HFFc6 (cell line): ENCODE measurements at regions not wholly inside any gene's neighbourhood (a gene's known extent, or its start where the extent isn't known, plus 50 kb on each side); places are given as distances from the start of the nearest gene placed in this dataset.

Experiments used
- DNase-seq: peaks from one replicate; pipeline ENCODE4 v3.0.0-alpha.2; 2018
- H3K27ac Mint-ChIP-seq: 2 replicates; pipeline ENCODE4 v1.8.0; 2020; ENCODE audit warnings: mild to moderate bottlenecking, mixed read lengths
- H3K27me3 Mint-ChIP-seq: 2 replicates; pipeline ENCODE4 v1.8.0; 2021; ENCODE audit warnings: mild to moderate bottlenecking, moderate library complexity, mixed read lengths; ENCODE audit not compliant: insufficient read depth
- H3K36me3 Mint-ChIP-seq: 2 replicates; pipeline ENCODE4 v1.8.0; 2021; ENCODE audit warnings: low read depth, mixed read lengths
- H3K4me1 Mint-ChIP-seq: 2 replicates; pipeline ENCODE4 v1.8.0; 2020; ENCODE audit warnings: low read depth, mixed read lengths
- H3K4me3 Mint-ChIP-seq: 2 replicates; pipeline ENCODE4 v1.8.0; 2020; ENCODE audit warnings: mild to moderate bottlenecking, moderate library complexity, mixed read lengths
- H3K9me3 Mint-ChIP-seq: 2 replicates; pipeline ENCODE4 v1.8.0; 2020; ENCODE audit warnings: mild to moderate bottlenecking, mixed read lengths
- TF ChIP-seq, protein P1 (sequence below): fragments of 200-600 bp; sonication (generic); IDR thresholded peaks from 2 replicates; pipeline ENCODE4 v1.5.0; 2021; ENCODE audit warnings: antibody characterized with exemption, mild to moderate bottlenecking

DNA sequence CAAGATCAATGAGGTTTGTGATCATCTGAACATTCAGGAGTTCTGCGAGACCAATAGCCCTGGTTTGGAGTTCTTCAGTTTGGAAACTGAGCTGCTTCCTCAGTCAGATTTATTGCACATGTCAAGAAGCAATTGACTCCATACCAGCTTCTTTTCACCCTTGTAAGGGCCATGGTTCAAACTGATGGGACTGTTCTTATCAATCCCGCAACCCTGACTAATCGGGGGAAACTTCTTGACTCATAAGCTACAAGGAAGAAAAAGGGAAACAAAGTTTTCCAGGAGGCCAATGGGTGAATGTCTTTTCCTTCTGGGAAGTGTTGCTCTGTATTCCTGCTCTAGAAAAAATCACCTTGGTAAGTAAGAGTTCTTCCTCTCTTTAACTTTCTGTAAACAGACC is 187.9 kb downstream of the MIS18A start:
- no peak overlapping the region for H3K27ac Mint-ChIP-seq
- H3K36me3 Mint-ChIP-seq, result no peaks in the 10 kb centered on the region
- H3K27me3 Mint-ChIP-seq, result no peaks in the 10 kb centered on the region
- peaks cover 58% of the 10 kb centered on the region for H3K9me3 Mint-ChIP-seq
- TF ChIP-seq, protein P1, sequence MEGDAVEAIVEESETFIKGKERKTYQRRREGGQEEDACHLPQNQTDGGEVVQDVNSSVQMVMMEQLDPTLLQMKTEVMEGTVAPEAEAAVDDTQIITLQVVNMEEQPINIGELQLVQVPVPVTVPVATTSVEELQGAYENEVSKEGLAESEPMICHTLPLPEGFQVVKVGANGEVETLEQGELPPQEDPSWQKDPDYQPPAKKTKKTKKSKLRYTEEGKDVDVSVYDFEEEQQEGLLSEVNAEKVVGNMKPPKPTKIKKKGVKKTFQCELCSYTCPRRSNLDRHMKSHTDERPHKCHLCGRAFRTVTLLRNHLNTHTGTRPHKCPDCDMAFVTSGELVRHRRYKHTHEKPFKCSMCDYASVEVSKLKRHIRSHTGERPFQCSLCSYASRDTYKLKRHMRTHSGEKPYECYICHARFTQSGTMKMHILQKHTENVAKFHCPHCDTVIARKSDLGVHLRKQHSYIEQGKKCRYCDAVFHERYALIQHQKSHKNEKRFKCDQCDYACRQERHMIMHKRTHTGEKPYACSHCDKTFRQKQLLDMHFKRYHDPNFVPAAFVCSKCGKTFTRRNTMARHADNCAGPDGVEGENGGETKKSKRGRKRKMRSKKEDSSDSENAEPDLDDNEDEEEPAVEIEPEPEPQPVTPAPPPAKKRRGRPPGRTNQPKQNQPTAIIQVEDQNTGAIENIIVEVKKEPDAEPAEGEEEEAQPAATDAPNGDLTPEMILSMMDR, result no peak
- no peak overlapping the region for H3K4me3 Mint-ChIP-seq
- H3K4me1 Mint-ChIP-seq, result no peaks in the 10 kb centered on the region
- no peak for DNase-seq

DNA sequence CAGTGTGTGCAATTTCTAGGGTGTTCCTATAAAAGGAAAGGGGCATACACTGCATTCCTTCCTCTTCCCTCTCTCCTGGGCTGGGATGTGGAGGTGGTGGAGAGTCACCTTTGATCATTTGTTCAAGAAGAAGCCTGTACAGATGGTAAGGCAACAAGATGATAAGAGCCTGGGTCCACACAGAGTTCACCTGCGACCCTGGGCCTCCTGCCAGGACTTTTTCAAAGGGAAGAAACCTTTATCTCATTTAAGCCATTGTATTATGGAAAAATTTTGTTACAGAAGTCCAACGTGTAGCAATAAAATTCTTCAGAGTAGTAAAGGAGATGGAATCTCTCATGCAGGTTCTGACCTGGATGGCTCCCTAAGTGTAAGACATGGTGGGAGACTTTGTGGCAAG is 189.1 kb downstream of the MIS18A start:
- no peaks in the 10 kb centered on the region for H3K4me1 Mint-ChIP-seq
- H3K27me3 Mint-ChIP-seq, result no peaks in the 10 kb centered on the region
- H3K9me3 Mint-ChIP-seq, result peaks cover 60% of the 10 kb centered on the region
- no peaks in the 10 kb centered on the region for H3K36me3 Mint-ChIP-seq
- TF ChIP-seq, protein P1, result no peak
- no peak overlapping the region for H3K27ac Mint-ChIP-seq
- no peak overlapping the region for H3K4me3 Mint-ChIP-seq
- DNase-seq, result no peak

DNA sequence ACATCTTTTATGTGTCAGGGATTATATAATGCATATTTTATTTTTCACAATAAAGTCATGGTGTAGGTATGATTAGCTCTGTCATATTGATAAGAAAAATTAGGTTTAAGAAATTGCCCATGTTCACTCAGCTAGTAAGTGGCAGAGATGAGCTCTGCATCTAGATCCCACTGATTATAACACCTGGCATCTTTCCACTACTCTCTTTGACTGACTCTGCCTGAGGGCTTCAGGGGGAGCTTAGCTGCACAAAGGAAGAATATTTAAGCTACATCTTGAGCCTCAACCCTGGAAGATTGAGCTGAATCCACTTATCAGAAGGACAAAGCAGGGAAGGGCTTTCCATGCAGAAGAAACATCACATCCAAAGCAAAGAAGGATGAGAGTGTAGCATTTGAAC is 190.4 kb downstream of the MIS18A start:
- H3K36me3 Mint-ChIP-seq, result no peaks in the 10 kb centered on the region
- TF ChIP-seq, protein P1, result no peak
- H3K9me3 Mint-ChIP-seq, result peaks cover 61% of the 10 kb centered on the region
- no peaks in the 10 kb centered on the region for H3K27me3 Mint-ChIP-seq
- H3K4me1 Mint-ChIP-seq, result no peaks in the 10 kb centered on the region
- DNase-seq, result no peak
- H3K4me3 Mint-ChIP-seq, result no peak overlapping the region
- H3K27ac Mint-ChIP-seq, result no peak overlapping the region

DNA sequence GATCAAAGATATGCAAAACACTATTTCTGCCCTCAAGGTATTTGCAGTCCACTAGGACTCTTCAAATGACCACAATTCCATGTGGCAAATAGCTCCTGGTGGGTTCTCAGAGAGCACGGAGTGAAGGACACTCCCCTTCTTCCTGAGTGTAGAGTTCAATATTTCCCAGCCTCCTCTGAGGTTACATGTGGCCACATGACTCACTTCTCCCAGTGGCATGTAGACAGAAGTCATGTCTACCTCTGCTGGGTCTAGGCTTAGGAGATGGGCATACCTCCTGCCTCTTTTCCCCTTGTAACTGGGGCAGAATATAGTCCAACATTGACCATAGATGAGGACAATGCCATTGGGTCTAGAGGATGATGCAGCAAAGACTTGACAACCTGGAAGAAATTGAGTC is 191.4 kb downstream of the MIS18A start:
- peaks cover 59% of the 10 kb centered on the region for H3K9me3 Mint-ChIP-seq
- TF ChIP-seq, protein P1, result no peak
- H3K4me1 Mint-ChIP-seq, result no peaks in the 10 kb centered on the region
- H3K4me3 Mint-ChIP-seq, result no peak overlapping the region
- H3K27ac Mint-ChIP-seq, result no peak overlapping the region
- no peaks in the 10 kb centered on the region for H3K36me3 Mint-ChIP-seq
- no peaks in the 10 kb centered on the region for H3K27me3 Mint-ChIP-seq
- DNase-seq, result no peak

DNA sequence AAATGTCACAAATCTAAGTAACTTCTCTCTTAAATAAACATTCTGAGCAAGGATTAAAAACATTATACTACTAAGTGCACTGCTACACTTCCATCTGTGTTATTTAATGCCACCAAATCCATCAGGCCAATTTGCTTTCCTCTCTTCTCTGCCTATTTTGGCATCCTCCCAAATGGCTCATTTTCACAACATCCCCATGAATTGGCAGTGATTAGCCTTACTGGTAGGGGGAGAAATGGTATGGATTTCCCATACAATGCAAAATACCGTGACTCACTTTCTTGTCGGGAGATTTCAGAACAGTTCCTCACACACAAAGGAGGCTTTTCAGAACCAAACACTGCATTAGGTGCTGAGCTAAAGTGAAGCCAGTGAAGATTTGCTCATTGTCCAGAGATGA is 195.7 kb downstream of the MIS18A start:
- TF ChIP-seq, protein P1, result no peak

DNA sequence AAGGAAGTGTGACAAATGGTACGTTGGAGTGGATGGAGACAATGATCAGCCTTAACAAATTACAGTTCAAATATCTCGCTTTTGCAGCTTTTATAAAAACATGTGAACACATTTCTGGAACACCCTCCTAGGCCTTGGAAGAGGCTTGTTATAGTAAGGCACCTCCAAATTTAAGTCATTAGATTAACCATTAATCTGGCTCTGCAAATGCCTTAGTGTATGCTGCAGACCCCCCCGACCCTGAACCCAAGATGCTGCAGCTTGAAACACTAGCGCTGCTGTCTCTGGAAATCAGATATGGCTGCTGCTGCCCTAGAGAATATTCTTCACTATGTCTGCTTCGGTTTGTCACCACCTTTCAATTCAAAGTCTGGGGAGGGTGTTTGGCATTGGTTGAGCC is 196.4 kb downstream of the MIS18A start:
- no peaks in the 10 kb centered on the region for H3K4me1 Mint-ChIP-seq
- DNase-seq, result no peak
- no peaks in the 10 kb centered on the region for H3K36me3 Mint-ChIP-seq
- no peaks in the 10 kb centered on the region for H3K27me3 Mint-ChIP-seq
- TF ChIP-seq, protein P1, result no peak
- no peak overlapping the region for H3K4me3 Mint-ChIP-seq
- H3K9me3 Mint-ChIP-seq, result peaks cover 55% of the 10 kb centered on the region
- H3K27ac Mint-ChIP-seq, result no peak overlapping the region

More for the DNA sequence above, 195.7 kb downstream of the MIS18A start:
- Mint-ChIP-seq H3K4me3 (no peak overlapping the region), H3K27me3 (no peaks in the 10 kb centered on the region), H3K4me1 (no peaks in the 10 kb centered on the region), H3K36me3 (no peaks in the 10 kb centered on the region), H3K27ac (no peak overlapping the region), H3K9me3 (peaks cover 57% of the 10 kb centered on the region)
- no peak for DNase-seq
